ENCODE measurements at regions not wholly inside any gene's neighbourhood (a gene's known extent, or its start where the extent isn't known, plus 50 kb on each side); places are given as distances from the start of the nearest gene placed in this dataset.
A peak's percentile ranks its signal among the peaks of the same experiment; 100 is the strongest.
"Not testable (repeated sequence)": the region's sequence is repeated elsewhere in the genome, so short reads cannot be mapped to it uniquely, and the experiment has no call there.

DNA sequence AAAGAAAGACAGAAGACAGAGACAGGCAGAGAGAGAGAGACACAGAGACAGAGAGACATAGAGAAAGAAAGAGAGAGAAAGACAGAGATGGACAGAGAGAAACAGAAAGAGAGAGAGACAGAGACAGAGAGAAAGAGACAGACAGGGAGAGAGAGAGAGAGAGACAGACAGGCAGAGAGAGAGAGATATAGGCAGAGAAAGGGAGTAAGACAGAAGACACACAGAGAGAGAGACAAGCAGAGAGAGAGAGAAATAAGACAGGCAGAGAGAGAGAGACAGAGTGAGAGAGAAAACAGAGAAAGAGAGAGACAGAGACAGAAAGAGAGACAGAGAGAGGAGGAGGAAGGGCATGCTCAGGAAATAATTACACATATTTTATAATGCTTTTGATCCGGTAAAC is 758.3 kb upstream of the DEFB115 start:
- Mint-ChIP-seq H3K36me3 (ENCODE audit: low read depth, unreplicated experiment) (no peaks in the 10 kb centered on the region), H3K27ac (ENCODE audit: unreplicated experiment) (no peak overlapping the region), H3K4me1 (ENCODE audit: unreplicated experiment) (no peaks in the 10 kb centered on the region), H3K9me3 (ENCODE audit: unreplicated experiment) (peaks cover under 1% of the 10 kb centered on the region), H3K27me3 (ENCODE audit: unreplicated experiment) (no peaks in the 10 kb centered on the region), H3K4me3 (ENCODE audit: unreplicated experiment) (no peak overlapping the region)
- DNase-seq (ENCODE audit: low spot score), result no peak
- no peak for TF ChIP-seq CTCF (IDR thresholded peaks at IDR 0.05; ENCODE audit: unreplicated experiment)

DNA sequence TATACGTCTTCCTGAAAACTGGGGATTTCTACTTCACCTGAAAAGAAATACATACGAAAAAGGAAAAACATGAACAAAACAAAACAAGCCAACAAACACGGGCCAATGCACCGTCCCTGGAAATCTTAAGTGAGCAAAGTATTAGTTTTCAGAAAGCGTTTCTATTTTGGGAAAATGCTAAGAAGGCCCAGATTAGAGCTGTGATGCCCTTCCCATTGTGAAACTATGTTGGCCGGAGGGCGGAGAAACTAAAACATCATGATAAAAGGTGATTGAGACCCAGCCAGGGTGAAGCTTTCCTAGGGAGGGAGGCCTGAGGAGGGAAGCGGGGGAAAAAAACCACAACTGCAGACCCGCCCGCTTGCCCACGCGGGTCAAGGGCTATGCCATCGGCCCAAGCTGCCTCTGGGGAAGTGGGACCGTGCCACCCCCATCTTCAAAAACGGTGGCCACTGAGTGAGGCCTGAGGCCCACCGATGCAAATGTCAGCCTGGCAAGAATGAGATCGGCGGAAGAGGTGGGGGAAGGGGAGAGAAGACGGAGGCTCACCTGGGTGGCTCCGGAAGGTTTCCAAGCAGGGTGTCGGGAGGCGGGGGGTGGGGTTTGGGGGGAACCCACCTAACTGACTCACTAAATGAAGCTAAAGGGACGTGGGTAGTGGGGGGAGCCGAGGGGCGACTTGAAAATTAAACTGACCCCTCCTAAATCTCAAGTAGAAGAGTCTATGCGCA is 757.6 kb upstream of the DEFB115 start:
- H3K27me3 Mint-ChIP-seq (ENCODE audit: unreplicated experiment); H3K36me3 Mint-ChIP-seq (ENCODE audit: low read depth, unreplicated experiment); DNase-seq (ENCODE audit: low spot score); H3K4me1 Mint-ChIP-seq (ENCODE audit: unreplicated experiment); H3K9me3 Mint-ChIP-seq (ENCODE audit: unreplicated experiment): not testable (repeated sequence)
- Mint-ChIP-seq H3K27ac (ENCODE audit: unreplicated experiment) (peak overlapping the region; percentile 6), H3K4me3 (ENCODE audit: unreplicated experiment) (peak overlapping the region; percentile 83)

GRCh38 chr20:30500447-30500820 is 757.0 kb upstream of the DEFB115 start:
- H3K36me3 Mint-ChIP-seq (ENCODE audit: low read depth, unreplicated experiment); H3K4me1 Mint-ChIP-seq (ENCODE audit: unreplicated experiment); H3K9me3 Mint-ChIP-seq (ENCODE audit: unreplicated experiment); H3K27me3 Mint-ChIP-seq (ENCODE audit: unreplicated experiment): not testable (repeated sequence)
- peak; percentile 38 for TF ChIP-seq CTCF (IDR thresholded peaks at IDR 0.05; ENCODE audit: unreplicated experiment)
- Mint-ChIP-seq H3K4me3 (ENCODE audit: unreplicated experiment) (peak overlapping the region; percentile 83), H3K27ac (ENCODE audit: unreplicated experiment) (peak overlapping the region; percentile 6)
- DNase-seq (ENCODE audit: low spot score), result peak; percentile 71

- Mint-ChIP-seq H3K27ac (ENCODE audit: unreplicated experiment) (no peak overlapping the region), H3K36me3 (ENCODE audit: low read depth, unreplicated experiment) (no peaks in the 10 kb centered on the region), H3K4me1 (ENCODE audit: unreplicated experiment) (no peaks in the 10 kb centered on the region), H3K9me3 (ENCODE audit: unreplicated experiment) (no peaks in the 10 kb centered on the region), H3K27me3 (ENCODE audit: unreplicated experiment) (no peaks in the 10 kb centered on the region), H3K4me3 (ENCODE audit: unreplicated experiment) (no peak overlapping the region)
- no peak for TF ChIP-seq CTCF (IDR thresholded peaks at IDR 0.05; ENCODE audit: unreplicated experiment)
- DNase-seq (ENCODE audit: low spot score), result no peak
Measured at GRCh38 chr20:30500829-30501440, 756.5 kb upstream of the DEFB115 start.

DNA sequence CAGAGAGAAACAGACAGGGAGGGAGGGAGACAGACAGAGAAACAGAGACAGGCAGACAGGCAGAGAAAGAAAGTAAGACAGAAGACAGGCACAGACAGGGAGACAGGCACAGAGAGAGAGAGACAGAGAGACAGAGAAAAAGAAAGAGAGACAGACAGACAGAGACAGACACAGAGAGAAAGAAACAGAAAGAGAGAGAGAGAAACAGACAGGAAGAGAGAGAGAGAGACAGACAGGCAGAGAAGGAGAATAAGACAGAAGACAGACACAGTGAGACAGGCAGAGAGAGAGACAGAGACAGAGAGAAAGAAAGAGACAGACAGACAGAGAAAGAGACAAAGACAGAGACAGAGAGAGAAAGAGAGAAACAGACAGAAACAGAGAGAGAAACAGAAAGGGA is 754.8 kb upstream of the DEFB115 start:
- no peaks in the 10 kb centered on the region for H3K4me1 Mint-ChIP-seq (ENCODE audit: unreplicated experiment)
- no peak overlapping the region for H3K27ac Mint-ChIP-seq (ENCODE audit: unreplicated experiment)
- no peaks in the 10 kb centered on the region for H3K27me3 Mint-ChIP-seq (ENCODE audit: unreplicated experiment)
- no peaks in the 10 kb centered on the region for H3K9me3 Mint-ChIP-seq (ENCODE audit: unreplicated experiment)
- no peak for DNase-seq (ENCODE audit: low spot score)
- TF ChIP-seq CTCF (IDR thresholded peaks at IDR 0.05; ENCODE audit: unreplicated experiment), result no peak
- no peak overlapping the region for H3K4me3 Mint-ChIP-seq (ENCODE audit: unreplicated experiment)
- peaks cover 5% of the 10 kb centered on the region for H3K36me3 Mint-ChIP-seq (ENCODE audit: low read depth, unreplicated experiment)

GRCh38 chr20:30503204-30503603 is 754.3 kb upstream of the DEFB115 start:
- H3K4me1 Mint-ChIP-seq (ENCODE audit: unreplicated experiment); DNase-seq (ENCODE audit: low spot score); H3K9me3 Mint-ChIP-seq (ENCODE audit: unreplicated experiment); H3K27me3 Mint-ChIP-seq (ENCODE audit: unreplicated experiment); H3K27ac Mint-ChIP-seq (ENCODE audit: unreplicated experiment); H3K36me3 Mint-ChIP-seq (ENCODE audit: low read depth, unreplicated experiment); H3K4me3 Mint-ChIP-seq (ENCODE audit: unreplicated experiment): not testable (repeated sequence)

Data from endothelial cell (in vitro differentiated cells).